K562 (cell line): ENCODE measurements at regions not wholly inside any gene's neighbourhood (a gene's known extent, or its start where the extent isn't known, plus 50 kb on each side); places are given as distances from the start of the nearest gene placed in this dataset.
"Not testable (repeated sequence)": the region's sequence is repeated elsewhere in the genome, so short reads cannot be mapped to it uniquely, and the experiment has no call there.

ENCODE experiments used
- ATAC-seq: fragments of 200-7000 bp; cut with Tn5 transposase; 3 replicates; pipeline ENCODE4 v1.9.1; 2020; ENCODE audit warnings: moderate library complexity
- BruUV-seq: library from RNA; stranded (reverse); fragments of 400-500 nt; replicated peaks from 2 replicates; lab custom pipeline; 2021; lab: Mats Ljungman, UMichigan
- CTCF ChIA-PET: fragments of 300-600 bp; formaldehyde crosslinking; extraction: SDS; loops from one replicate; lab custom pipeline; 2021; ENCODE audit warnings: low intra/inter-chr PET ratio; lab: Yijun Ruan, JAX
- POLR2A ChIA-PET: fragments of 300-600, 350-650 bp; sonication (Branson Sonifier 250); formaldehyde crosslinking; extraction: SDS; loops from one replicate; lab custom pipeline; 2021; ENCODE audit warnings: antibody characterized with exemption, inconsistent platforms; lab: Yijun Ruan, JAX
- DNase-seq, 4 experiments: peaks; one replicate each; pipeline versions ENCODE4 v3.0.0 to v3.0.0-alpha.2; 2011 to 2018; ENCODE audit warnings: low spot score in 3 of 4, mixed read lengths in 3 of 4; ENCODE audit errors: extremely low read depth in 1 of 4
- FAIRE-seq: peaks from 2 replicates; lab custom pipeline; 2011; peaks lifted over from hg19 to GRCh38; lab: Jason Lieb, UNC
- H2AFZ ChIP-seq: 2 replicates; pipeline ENCODE4 v1.6.0; 2011; ENCODE audit warnings: low read depth, low read length, control low read depth, inconsistent platforms
- H3K27ac ChIP-seq: fragments of 200-600 bp; 3 replicates; pipeline ENCODE4 v1.8.0; 2011; ENCODE audit warnings: low read depth, mild to moderate bottlenecking, control low read depth, inconsistent platforms, low read length, moderate library complexity, mixed read lengths; ENCODE audit errors: extremely low read depth
- H3K27me3 ChIP-seq, 2 experiments: fragments of 300-600 bp in 1 of 2; 2 replicates in 1 of 2; 3 replicates in 1 of 2; pipeline versions ENCODE4 v1.6.0 to v1.8.0; 2011; ENCODE audit warnings: inconsistent platforms in 2 of 2, low read length in 2 of 2, mild to moderate bottlenecking in 1 of 2, mixed read lengths in 1 of 2, moderate library complexity in 1 of 2; ENCODE audit not compliant: control insufficient read depth in 2 of 2, insufficient read depth in 2 of 2
- H3K36me3 ChIP-seq: fragments of 300-600 bp; 3 replicates; pipeline ENCODE4 v1.8.0; 2011; ENCODE audit warnings: mild to moderate bottlenecking, low read length, inconsistent platforms; ENCODE audit not compliant: control insufficient read depth, insufficient read depth
- H3K4me1 ChIP-seq, 2 experiments: fragments of 200-600 bp in 1 of 2; replicated peaks in 1 of 2; 2 replicates in 1 of 2; 3 replicates in 1 of 2; pipeline versions ENCODE4 v1.5.1 to v1.8.0; 2011; ENCODE audit warnings: inconsistent platforms in 2 of 2, low read length in 2 of 2, mild to moderate bottlenecking in 1 of 2, mixed read lengths in 1 of 2, moderate library complexity in 1 of 2; ENCODE audit not compliant: control insufficient read depth in 2 of 2, insufficient read depth in 2 of 2
- H3K4me2 ChIP-seq: 2 replicates; pipeline ENCODE4 v1.6.1; 2011; ENCODE audit warnings: low read length, control low read depth, inconsistent platforms, mixed read lengths; ENCODE audit not compliant: insufficient read depth
- H3K4me3 ChIP-seq: fragments of 200-600 bp; sonication (generic), shearing (Covaris generic); 2 replicates; pipeline ENCODE4 v1.5.1; 2016; ENCODE audit warnings: control low read depth, inconsistent platforms
- H3K79me2 ChIP-seq: fragments of 200-600 bp; 3 replicates; pipeline ENCODE4 v1.8.0; 2011; ENCODE audit warnings: low read length, inconsistent platforms; ENCODE audit not compliant: control insufficient read depth, insufficient read depth
- H3K9ac ChIP-seq, 2 experiments: 2 replicates each; pipeline versions ENCODE4 v1.6.0 to v1.6.1; 2011; ENCODE audit warnings: low read depth in 2 of 2, low read length in 2 of 2, control low read depth in 1 of 2, inconsistent platforms in 1 of 2, mild to moderate bottlenecking in 1 of 2, mixed read lengths in 1 of 2; ENCODE audit not compliant: insufficient read depth in 1 of 2
- H3K9me1 ChIP-seq: one replicate; pipeline ENCODE4 v1.6.0; 2011; ENCODE audit warnings: inconsistent platforms, mild to moderate bottlenecking, low read length, moderate library complexity; ENCODE audit not compliant: control insufficient read depth, insufficient read depth
- H3K9me3 ChIP-seq: replicated peaks from 2 replicates; pipeline ENCODE4 v1.5.1; 2011; ENCODE audit warnings: low read depth, low read length, inconsistent platforms; ENCODE audit not compliant: control insufficient read depth, insufficient read depth
- H4K20me1 ChIP-seq: replicated peaks from 2 replicates; pipeline ENCODE4 v1.6.1; 2011; ENCODE audit warnings: low read length, inconsistent platforms, mixed read lengths; ENCODE audit not compliant: control insufficient read depth, insufficient read depth
- ADNP ChIP-seq: fragments of 200-800 bp; sonication (Bioruptor generic); IDR thresholded peaks from 2 replicates; pipeline ENCODE4 v1.6.1; 2016; ENCODE audit warnings: missing genetic modification characterization, missing compliant biosample characterization
- BHLHE40 ChIP-seq: IDR thresholded peaks from 2 replicates; pipeline ENCODE4 v1.6.1; 2011; ENCODE audit warnings: low read length, improper control_type of control experiment
- CC2D1A ChIP-seq: fragments of 450-650 bp; IDR thresholded peaks from 2 replicates; pipeline ENCODE4 v1.6.1; 2017; ENCODE audit warnings: mild to moderate bottlenecking
- ZKSCAN3 ChIP-seq: fragments of 250-450 bp; sonication (Bioruptor Pico); IDR thresholded peaks from 2 replicates; pipeline ENCODE4 v1.4.0; 2020
- ZNF133 ChIP-seq: fragments of 250-450 bp; sonication (Bioruptor Pico); IDR thresholded peaks from 2 replicates; pipeline ENCODE4 v1.4.0; 2020; ENCODE audit warnings: mild to moderate bottlenecking
- ZNF140 ChIP-seq: fragments of 250-450 bp; sonication (Bioruptor Pico); IDR thresholded peaks from 2 replicates; pipeline ENCODE4 v1.8.0; 2021; ENCODE audit warnings: moderate library complexity, mild to moderate bottlenecking, inconsistent platforms
- WGBS: fragments of 100-300 bp; shearing (Covaris generic); methylation state at CpG from one replicate; pipeline ENCODE4 v1.1.6; 2016; ENCODE audit warnings: low coverage, mixed read lengths; ENCODE audit not compliant: insufficient coverage; ENCODE audit errors: missing lambda C conversion rate; 5-methylcytosine and 5-hydroxymethylcytosine counted together
- in situ Hi-C: fragments of 300-500 bp; cut with MboI; formaldehyde crosslinking; loops from 4 replicates; pipeline ENCODE4 v1.15.0; 2018; ENCODE audit warnings: inconsistent platforms, mixed read lengths
- intact Hi-C: fragments of 100-400 bp; cut with micrococcal nuclease; formaldehyde crosslinking; loops from 2 replicates; pipeline ENCODE4 v1.14.2; 2022
- TF ChIP-seq, protein P1 (sequence below), 2 experiments: fragments of 450-650 bp in 1 of 2; sonication (generic) in 1 of 2; formaldehyde crosslinking; conservative IDR thresholded peaks; 2 replicates each; pipeline versions ENCODE4 v1.4.0 to v1.8.1; 2020 to 2022; ENCODE audit warnings: mild to moderate bottlenecking in 1 of 2, missing genetic modification reagents in 1 of 2

- no peaks in the 10 kb centered on the region for H3K36me3 ChIP-seq
- intact Hi-C loops: no loop called here
- 67% methylated on average over 15 of the region's 15 CpGs for WGBS
- no peaks in the 10 kb centered on the region for H3K27me3 ChIP-seq
- no peak overlapping the region for H3K27ac ChIP-seq
- no peak overlapping the region for H3K4me3 ChIP-seq
- H3K9me3 ChIP-seq: no peaks in the 10 kb centered on the region
- no TSS peak for BruUV-seq
- H2AFZ ChIP-seq: no peak overlapping the region
- peaks cover 4 to 6% of the 10 kb centered on the region in 2 experiments; a peak in 2 of 5 replicates for H3K4me1 ChIP-seq
- FAIRE-seq (no peak), ATAC-seq (no peak), DNase-seq (no peak)
- H3K9ac ChIP-seq: no peak overlapping the region
- H3K9me1 ChIP-seq: no peaks in the 10 kb centered on the region
- no peak overlapping the region for H3K4me2 ChIP-seq
- no peaks in the 10 kb centered on the region for H3K79me2 ChIP-seq
- no peaks in the 10 kb centered on the region for H4K20me1 ChIP-seq
- in situ Hi-C loops: no loop called here
- POLR2A ChIA-PET: interaction anchor here (0.6 kb wide), 1 partner anchor 724 kb away, joined by 3 read pairs; no protein-coding TSS in a partner anchor
- TF ChIP-seq BHLHE40: no peak
- no peak for TF ChIP-seq ZNF140 (CRISPR knock-in tag)
- TF ChIP-seq, protein P1, sequence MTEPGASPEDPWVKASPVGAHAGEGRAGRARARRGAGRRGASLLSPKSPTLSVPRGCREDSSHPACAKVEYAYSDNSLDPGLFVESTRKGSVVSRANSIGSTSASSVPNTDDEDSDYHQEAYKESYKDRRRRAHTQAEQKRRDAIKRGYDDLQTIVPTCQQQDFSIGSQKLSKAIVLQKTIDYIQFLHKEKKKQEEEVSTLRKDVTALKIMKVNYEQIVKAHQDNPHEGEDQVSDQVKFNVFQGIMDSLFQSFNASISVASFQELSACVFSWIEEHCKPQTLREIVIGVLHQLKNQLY (CRISPR knock-in tag; conservative IDR thresholded peaks at IDR 0.05): no peak
- no peak for TF ChIP-seq ZKSCAN3
- no peak for TF ChIP-seq ADNP (tag)
- no peak for TF ChIP-seq ZNF133 (CRISPR knock-in tag)
- no peak for TF ChIP-seq CC2D1A
- TF ChIP-seq, all 486 proteins: peak for 0
- CTCF ChIA-PET: no interaction called here
Observed at GRCh38 chr2:111537078-111537655, 346.8 kb downstream of the ANAPC1 start.

GRCh38 chr2:111539991-111540390, 344.0 kb downstream of the ANAPC1 start:
- H3K79me2 ChIP-seq, POLR2A ChIA-PET, H3K4me1 ChIP-seq, ATAC-seq, in situ Hi-C loops, intact Hi-C loops, DNase-seq, H3K4me3 ChIP-seq, H4K20me1 ChIP-seq, H3K27me3 ChIP-seq, H2AFZ ChIP-seq, H3K36me3 ChIP-seq, BruUV-seq, H3K9ac ChIP-seq, H3K27ac ChIP-seq, FAIRE-seq, H3K4me2 ChIP-seq, H3K9me3 ChIP-seq, CTCF ChIA-PET, H3K9me1 ChIP-seq: not testable (repeated sequence)
- WGBS: 60% methylated on average over 2 of the region's 9 CpGs

DNA sequence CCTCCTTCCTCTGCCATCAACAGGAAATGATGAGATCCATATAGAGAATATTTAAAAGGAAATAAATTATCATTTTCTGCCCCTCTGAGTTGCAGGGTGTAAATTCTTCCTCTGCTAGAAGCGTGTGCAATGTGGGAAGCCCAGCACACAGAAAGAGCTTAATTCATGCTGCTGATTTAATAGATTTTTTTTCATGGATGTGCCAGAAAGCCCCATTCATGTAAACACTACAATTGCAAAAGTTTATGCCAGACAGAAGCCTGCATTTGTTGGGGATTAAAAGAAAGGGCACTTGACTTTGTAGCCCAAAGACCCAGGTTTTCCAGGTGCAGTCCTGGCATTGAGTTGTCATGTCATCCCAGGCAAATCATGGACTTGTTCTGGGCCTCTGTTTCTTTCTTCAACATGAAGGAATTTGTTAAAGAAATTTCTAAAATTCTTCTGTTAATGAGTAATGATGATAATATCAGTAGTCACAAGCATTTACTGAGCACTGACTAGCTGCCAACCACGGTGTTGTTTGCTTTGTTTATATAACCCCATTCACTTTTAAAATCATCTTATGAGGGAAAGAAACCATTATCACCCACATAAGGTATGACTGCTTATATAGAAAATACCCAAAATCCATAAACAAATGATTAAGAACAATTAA, 341.7 kb downstream of the ANAPC1 start:
- H3K79me2 ChIP-seq, H3K9me1 ChIP-seq, H2AFZ ChIP-seq, H3K9me3 ChIP-seq, ATAC-seq, FAIRE-seq, in situ Hi-C loops, BruUV-seq, H3K27me3 ChIP-seq, H3K27ac ChIP-seq, CTCF ChIA-PET, POLR2A ChIA-PET, H3K9ac ChIP-seq, intact Hi-C loops, H3K4me2 ChIP-seq, H4K20me1 ChIP-seq, H3K4me1 ChIP-seq, H3K36me3 ChIP-seq, DNase-seq, H3K4me3 ChIP-seq: not testable (repeated sequence)
- WGBS: 0% methylated on average over 1 of the region's 2 CpGs
